GM12864 (cell line): ENCODE measurements at regions not wholly inside any gene's neighbourhood (a gene's known extent, or its start where the extent isn't known, plus 50 kb on each side); places are given as distances from the start of the nearest gene placed in this dataset.

ENCODE experiments used
- DNase-seq: peaks from one replicate; pipeline ENCODE4 v3.0.0-alpha.2; 2011; ENCODE audit warnings: low read depth
- H3K4me3 ChIP-seq: 2 replicates; pipeline ENCODE4 v1.5.1; 2011; ENCODE audit warnings: mild to moderate bottlenecking, low read depth, low read length, control low read depth
- TF ChIP-seq, protein P1 (sequence below): IDR thresholded peaks from 2 replicates; pipeline ENCODE4 v1.5.1; 2011; ENCODE audit warnings: low read depth, mild to moderate bottlenecking, moderate library complexity, low read length, control low read depth, inconsistent platforms; ENCODE audit errors: missing control alignments

DNA sequence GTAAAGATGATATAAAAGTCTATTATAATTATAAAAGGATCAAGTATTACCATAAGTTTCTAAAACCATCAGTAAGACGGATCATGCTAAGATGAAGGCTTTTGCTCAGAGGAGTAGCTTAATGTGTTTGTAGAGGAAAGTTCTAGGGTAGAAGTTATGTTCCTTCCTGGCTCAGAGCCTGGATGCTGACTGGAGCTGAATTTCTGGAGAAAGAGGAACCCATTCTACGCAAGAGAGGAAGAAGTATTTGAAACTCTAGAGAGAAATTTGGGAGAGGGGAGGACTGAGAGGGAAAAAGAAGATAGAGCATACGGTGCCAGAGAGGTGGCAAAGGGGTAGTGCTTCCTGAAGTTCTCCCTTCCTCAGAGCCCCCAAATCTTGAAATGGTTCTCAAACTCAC is 51.4 kb upstream of the SGCG start:
- DNase-seq, result no peak
- TF ChIP-seq, protein P1, sequence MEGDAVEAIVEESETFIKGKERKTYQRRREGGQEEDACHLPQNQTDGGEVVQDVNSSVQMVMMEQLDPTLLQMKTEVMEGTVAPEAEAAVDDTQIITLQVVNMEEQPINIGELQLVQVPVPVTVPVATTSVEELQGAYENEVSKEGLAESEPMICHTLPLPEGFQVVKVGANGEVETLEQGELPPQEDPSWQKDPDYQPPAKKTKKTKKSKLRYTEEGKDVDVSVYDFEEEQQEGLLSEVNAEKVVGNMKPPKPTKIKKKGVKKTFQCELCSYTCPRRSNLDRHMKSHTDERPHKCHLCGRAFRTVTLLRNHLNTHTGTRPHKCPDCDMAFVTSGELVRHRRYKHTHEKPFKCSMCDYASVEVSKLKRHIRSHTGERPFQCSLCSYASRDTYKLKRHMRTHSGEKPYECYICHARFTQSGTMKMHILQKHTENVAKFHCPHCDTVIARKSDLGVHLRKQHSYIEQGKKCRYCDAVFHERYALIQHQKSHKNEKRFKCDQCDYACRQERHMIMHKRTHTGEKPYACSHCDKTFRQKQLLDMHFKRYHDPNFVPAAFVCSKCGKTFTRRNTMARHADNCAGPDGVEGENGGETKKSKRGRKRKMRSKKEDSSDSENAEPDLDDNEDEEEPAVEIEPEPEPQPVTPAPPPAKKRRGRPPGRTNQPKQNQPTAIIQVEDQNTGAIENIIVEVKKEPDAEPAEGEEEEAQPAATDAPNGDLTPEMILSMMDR, result no peak
- no peak overlapping the region for H3K4me3 ChIP-seq
